Glomerular visceral epithelial cell (primary cell): ENCODE measurements at regions not wholly inside any gene's neighbourhood (a gene's known extent, or its start where the extent isn't known, plus 50 kb on each side); places are given as distances from the start of the nearest gene placed in this dataset.

Experiments used
- DNase-seq: peaks from one replicate; pipeline ENCODE4 v3.0.0-alpha.2; 2016; ENCODE audit errors: extremely low spot score

- DNase-seq, result no peak
Measured at GRCh38 chr1:240672132-240672811, 60.3 kb upstream of the GREM2 start.

GRCh38 chr1:240667351-240667750 lies 55.4 kb upstream of the GREM2 start:
- no peak for DNase-seq

- DNase-seq, result no peak
Measured at GRCh38 chr1:240666568-240667198, 54.7 kb upstream of the GREM2 start.

GRCh38 chr1:240663169-240663879 lies 51.4 kb upstream of the GREM2 start:
- DNase-seq, result no peak
